ENCODE measurements at regions not wholly inside any gene's neighbourhood (a gene's known extent, or its start where the extent isn't known, plus 50 kb on each side); places are given as distances from the start of the nearest gene placed in this dataset.

- Histone ChIP-seq H3K79me2 (ENCODE audit: control insufficient read depth, insufficient read depth, low read length) (no peaks in the 10 kb centered on the region), H3K4me2 (ENCODE audit: insufficient read depth, low read length) (no peak overlapping the region), H3K27me3 (ENCODE audit: control insufficient read depth in 2 of 2, insufficient read depth in 2 of 2, low read length in 2 of 2) (no peaks in the 10 kb centered on the region), H3K9me1 (replicated peaks; ENCODE audit: control insufficient read depth, extremely low read depth, insufficient read depth, low read length) (no peaks in the 10 kb centered on the region), H3K27ac (ENCODE audit: insufficient read depth, low read depth, low read length) (no peak overlapping the region), H4K20me1 (replicated peaks; ENCODE audit: control insufficient read depth, extremely low read depth, insufficient read depth, low read length) (no peaks in the 10 kb centered on the region), H3K9me3 (replicated peaks; ENCODE audit: control insufficient read depth, insufficient read depth, low read length) (no peaks in the 10 kb centered on the region), H2AFZ (ENCODE audit: low read depth, low read length) (no peak overlapping the region), H3K4me3 (replicated peaks in 1 of 3; ENCODE audit: insufficient read depth in 1 of 3, low read depth in 1 of 3, low read length in 3 of 3) (no peak overlapping the region), H3K36me3 (ENCODE audit: control insufficient read depth in 2 of 2, extremely low read depth in 1 of 2, insufficient read depth in 2 of 2, low read length in 2 of 2) (no peaks in the 10 kb centered on the region), H3K4me1 (ENCODE audit: control insufficient read depth, extremely low read depth, insufficient read depth, low read length) (no peaks in the 10 kb centered on the region), H3K9ac (replicated peaks; ENCODE audit: extremely low read depth, insufficient read depth, low read length) (no peak overlapping the region)
- intact Hi-C loops (cut with micrococcal nuclease) (no loop called here), dilution Hi-C loops (cut with MboI; ENCODE audit: extremely low pct_ligation_motif_present, low sequenced_read_pairs) (no loop called here)
- POLR2A ChIA-PET: no interaction called here
- no peak for FAIRE-seq
- CTCF ChIA-PET: no interaction called here
- no peak for DNase-seq (ENCODE audit: low read depth, low spot score)
- TF ChIP-seq JUN (IDR thresholded peaks at IDR 0.05; ENCODE audit: borderline replicate concordance, insufficient read depth, insufficient read length, low read depth) (no peak), MYC (IDR thresholded peaks at IDR 0.05; ENCODE audit: low read depth, low read length) (no peak), POLR2AphosphoS5 (IDR thresholded peaks at IDR 0.05; ENCODE audit: insufficient read depth, low read depth, low read length) (no peak), FOS (IDR thresholded peaks at IDR 0.05; ENCODE audit: borderline replicate concordance, insufficient read depth, low read length) (no peak), GATA2 (IDR thresholded peaks at IDR 0.05; ENCODE audit: insufficient read depth, insufficient read length, low read depth, low read length) (no peak), POLR2A (IDR thresholded peaks at IDR 0.05; ENCODE audit: low read depth, low read length) (no peak), EZH2 (IDR thresholded peaks at IDR 0.05; ENCODE audit: borderline replicate concordance, low read depth, low read length, severe bottlenecking) (no peak)
- TF ChIP-seq, protein P1, sequence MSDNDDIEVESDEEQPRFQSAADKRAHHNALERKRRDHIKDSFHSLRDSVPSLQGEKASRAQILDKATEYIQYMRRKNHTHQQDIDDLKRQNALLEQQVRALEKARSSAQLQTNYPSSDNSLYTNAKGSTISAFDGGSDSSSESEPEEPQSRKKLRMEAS (IDR thresholded peaks at IDR 0.05; ENCODE audit: insufficient read depth, insufficient read length): no peak
- TF ChIP-seq, protein P2, sequence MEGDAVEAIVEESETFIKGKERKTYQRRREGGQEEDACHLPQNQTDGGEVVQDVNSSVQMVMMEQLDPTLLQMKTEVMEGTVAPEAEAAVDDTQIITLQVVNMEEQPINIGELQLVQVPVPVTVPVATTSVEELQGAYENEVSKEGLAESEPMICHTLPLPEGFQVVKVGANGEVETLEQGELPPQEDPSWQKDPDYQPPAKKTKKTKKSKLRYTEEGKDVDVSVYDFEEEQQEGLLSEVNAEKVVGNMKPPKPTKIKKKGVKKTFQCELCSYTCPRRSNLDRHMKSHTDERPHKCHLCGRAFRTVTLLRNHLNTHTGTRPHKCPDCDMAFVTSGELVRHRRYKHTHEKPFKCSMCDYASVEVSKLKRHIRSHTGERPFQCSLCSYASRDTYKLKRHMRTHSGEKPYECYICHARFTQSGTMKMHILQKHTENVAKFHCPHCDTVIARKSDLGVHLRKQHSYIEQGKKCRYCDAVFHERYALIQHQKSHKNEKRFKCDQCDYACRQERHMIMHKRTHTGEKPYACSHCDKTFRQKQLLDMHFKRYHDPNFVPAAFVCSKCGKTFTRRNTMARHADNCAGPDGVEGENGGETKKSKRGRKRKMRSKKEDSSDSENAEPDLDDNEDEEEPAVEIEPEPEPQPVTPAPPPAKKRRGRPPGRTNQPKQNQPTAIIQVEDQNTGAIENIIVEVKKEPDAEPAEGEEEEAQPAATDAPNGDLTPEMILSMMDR (IDR thresholded peaks at IDR 0.05; ENCODE audit: extremely low read depth in 1 of 2, insufficient read depth in 1 of 2, low read depth in 1 of 2, low read length in 2 of 2): no peak
- BruUV-seq (replicated peaks): no TSS peak
Observed at GRCh38 chr6:105872249-105872648, 213.9 kb upstream of the PRDM1 start.
